ENCODE measurements at regions not wholly inside any gene's neighbourhood (a gene's known extent, or its start where the extent isn't known, plus 50 kb on each side); places are given as distances from the start of the nearest gene placed in this dataset.

DNA sequence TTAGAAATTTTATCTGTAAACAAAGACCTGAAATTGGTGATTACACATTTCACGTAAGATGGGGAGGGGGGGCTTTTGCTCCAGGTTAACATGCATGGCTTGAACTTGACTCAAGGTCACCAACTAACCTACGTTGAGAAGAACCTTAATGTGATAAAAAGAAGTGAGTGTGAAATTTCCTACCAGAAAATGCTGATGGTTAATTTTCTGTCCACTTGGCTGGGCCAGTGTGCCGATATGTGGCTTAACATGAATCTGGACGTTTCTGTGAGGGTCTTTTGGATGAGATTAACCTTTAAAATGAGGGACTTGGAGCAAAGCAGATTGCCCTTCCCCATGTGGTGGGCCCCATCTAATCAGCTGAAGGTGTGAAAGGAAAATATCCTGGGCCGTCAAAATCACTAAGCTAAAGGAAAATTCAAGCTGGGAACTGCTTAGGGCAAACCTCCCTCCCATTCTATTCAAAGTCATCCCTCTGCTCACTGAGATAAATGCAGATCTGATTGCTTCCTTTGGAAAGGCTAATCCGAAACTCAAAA, 107.3 kb upstream of the ENPP6 start:
- in situ Hi-C loops (cut with MboI; ENCODE audit: low sequenced_read_pairs, unreplicated experiment): no loop called here
- DNase-seq (ENCODE audit: low spot score): no peak
- TF ChIP-seq, protein P1, sequence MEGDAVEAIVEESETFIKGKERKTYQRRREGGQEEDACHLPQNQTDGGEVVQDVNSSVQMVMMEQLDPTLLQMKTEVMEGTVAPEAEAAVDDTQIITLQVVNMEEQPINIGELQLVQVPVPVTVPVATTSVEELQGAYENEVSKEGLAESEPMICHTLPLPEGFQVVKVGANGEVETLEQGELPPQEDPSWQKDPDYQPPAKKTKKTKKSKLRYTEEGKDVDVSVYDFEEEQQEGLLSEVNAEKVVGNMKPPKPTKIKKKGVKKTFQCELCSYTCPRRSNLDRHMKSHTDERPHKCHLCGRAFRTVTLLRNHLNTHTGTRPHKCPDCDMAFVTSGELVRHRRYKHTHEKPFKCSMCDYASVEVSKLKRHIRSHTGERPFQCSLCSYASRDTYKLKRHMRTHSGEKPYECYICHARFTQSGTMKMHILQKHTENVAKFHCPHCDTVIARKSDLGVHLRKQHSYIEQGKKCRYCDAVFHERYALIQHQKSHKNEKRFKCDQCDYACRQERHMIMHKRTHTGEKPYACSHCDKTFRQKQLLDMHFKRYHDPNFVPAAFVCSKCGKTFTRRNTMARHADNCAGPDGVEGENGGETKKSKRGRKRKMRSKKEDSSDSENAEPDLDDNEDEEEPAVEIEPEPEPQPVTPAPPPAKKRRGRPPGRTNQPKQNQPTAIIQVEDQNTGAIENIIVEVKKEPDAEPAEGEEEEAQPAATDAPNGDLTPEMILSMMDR (IDR thresholded peaks at IDR 0.05; ENCODE audit: borderline replicate concordance, control extremely low read depth, extremely low read depth, insufficient read depth, missing control alignments): no peak

GRCh38 chr4:184322328-184323025, 104.8 kb upstream of the ENPP6 start:
- in situ Hi-C loops (cut with MboI; ENCODE audit: low sequenced_read_pairs, unreplicated experiment): no loop called here
- no peak for DNase-seq (ENCODE audit: low spot score)
- TF ChIP-seq, protein P1 (IDR thresholded peaks at IDR 0.05; ENCODE audit: borderline replicate concordance, control extremely low read depth, extremely low read depth, insufficient read depth, missing control alignments): no peak

- DNase-seq (ENCODE audit: low spot score): no peak
- TF ChIP-seq, protein P1 (IDR thresholded peaks at IDR 0.05; ENCODE audit: borderline replicate concordance, control extremely low read depth, extremely low read depth, insufficient read depth, missing control alignments): no peak
- in situ Hi-C loops (cut with MboI; ENCODE audit: low sequenced_read_pairs, unreplicated experiment): no loop called here
Observed at GRCh38 chr4:184320631-184321030, 103.0 kb upstream of the ENPP6 start.

- in situ Hi-C loops (cut with MboI; ENCODE audit: low sequenced_read_pairs, unreplicated experiment): no loop called here
- no peak for DNase-seq (ENCODE audit: low spot score)
- TF ChIP-seq, protein P1 (IDR thresholded peaks at IDR 0.05; ENCODE audit: borderline replicate concordance, control extremely low read depth, extremely low read depth, insufficient read depth, missing control alignments): no peak
Observed at GRCh38 chr4:184318852-184319251, 101.2 kb upstream of the ENPP6 start.

GRCh38 chr4:184317234-184317918, 99.7 kb upstream of the ENPP6 start:
- DNase-seq (ENCODE audit: low spot score): no peak
- TF ChIP-seq, protein P1 (IDR thresholded peaks at IDR 0.05; ENCODE audit: borderline replicate concordance, control extremely low read depth, extremely low read depth, insufficient read depth, missing control alignments): no peak
- in situ Hi-C loops (cut with MboI; ENCODE audit: low sequenced_read_pairs, unreplicated experiment): no loop called here

DNA sequence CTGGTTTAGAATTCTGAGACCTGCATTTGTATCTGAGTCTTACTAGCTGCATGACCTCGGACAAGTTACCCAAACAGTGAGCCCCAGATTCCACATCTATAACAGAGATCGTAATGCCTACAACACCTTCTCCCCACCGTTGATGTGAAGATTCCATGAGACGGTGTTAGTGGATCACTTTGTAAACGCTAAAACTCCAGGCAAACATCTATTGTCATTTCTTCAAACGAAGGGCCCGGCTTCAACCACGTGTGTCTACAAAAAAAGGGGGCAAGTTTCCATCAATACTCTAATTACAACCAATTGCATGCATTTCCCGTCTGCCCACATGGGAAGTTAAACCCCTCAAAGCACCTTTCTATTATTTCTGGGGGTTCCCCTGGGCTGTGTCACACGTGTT, 99.1 kb upstream of the ENPP6 start:
- in situ Hi-C loops (cut with MboI; ENCODE audit: low sequenced_read_pairs, unreplicated experiment): no loop called here
- DNase-seq (ENCODE audit: low spot score): no peak
- TF ChIP-seq, protein P1 (IDR thresholded peaks at IDR 0.05; ENCODE audit: borderline replicate concordance, control extremely low read depth, extremely low read depth, insufficient read depth, missing control alignments): no peak
